GM10248 (cell line): ENCODE measurements at regions not wholly inside any gene's neighbourhood (a gene's known extent, or its start where the extent isn't known, plus 50 kb on each side); places are given as distances from the start of the nearest gene placed in this dataset.
"Not testable (repeated sequence)": the region's sequence is repeated elsewhere in the genome, so short reads cannot be mapped to it uniquely, and the experiment has no call there.

ENCODE experiments used
- CTCF ChIA-PET: fragments of 300-600 bp; sonication (Branson Sonifier 250); formaldehyde crosslinking; extraction: SDS; loops from one replicate; lab custom pipeline; 2021; ENCODE audit warnings: antibody characterized with exemption; lab: Yijun Ruan, JAX
- POLR2A ChIA-PET: fragments of 350-650 bp; sonication (Branson Sonifier 250); formaldehyde crosslinking; extraction: SDS; loops from one replicate; lab custom pipeline; 2020; ENCODE audit warnings: antibody characterized with exemption; lab: Yijun Ruan, JAX
- DNase-seq: peaks from one replicate; pipeline ENCODE4 v3.0.0; 2012; ENCODE audit errors: extremely low spot score
- TF ChIP-seq, protein P1 (sequence below): IDR thresholded peaks from 2 replicates; pipeline ENCODE4 v1.5.1; 2012; ENCODE audit warnings: mild to moderate bottlenecking, low read depth; ENCODE audit errors: extremely low read depth, missing control alignments, control extremely low read depth

DNA sequence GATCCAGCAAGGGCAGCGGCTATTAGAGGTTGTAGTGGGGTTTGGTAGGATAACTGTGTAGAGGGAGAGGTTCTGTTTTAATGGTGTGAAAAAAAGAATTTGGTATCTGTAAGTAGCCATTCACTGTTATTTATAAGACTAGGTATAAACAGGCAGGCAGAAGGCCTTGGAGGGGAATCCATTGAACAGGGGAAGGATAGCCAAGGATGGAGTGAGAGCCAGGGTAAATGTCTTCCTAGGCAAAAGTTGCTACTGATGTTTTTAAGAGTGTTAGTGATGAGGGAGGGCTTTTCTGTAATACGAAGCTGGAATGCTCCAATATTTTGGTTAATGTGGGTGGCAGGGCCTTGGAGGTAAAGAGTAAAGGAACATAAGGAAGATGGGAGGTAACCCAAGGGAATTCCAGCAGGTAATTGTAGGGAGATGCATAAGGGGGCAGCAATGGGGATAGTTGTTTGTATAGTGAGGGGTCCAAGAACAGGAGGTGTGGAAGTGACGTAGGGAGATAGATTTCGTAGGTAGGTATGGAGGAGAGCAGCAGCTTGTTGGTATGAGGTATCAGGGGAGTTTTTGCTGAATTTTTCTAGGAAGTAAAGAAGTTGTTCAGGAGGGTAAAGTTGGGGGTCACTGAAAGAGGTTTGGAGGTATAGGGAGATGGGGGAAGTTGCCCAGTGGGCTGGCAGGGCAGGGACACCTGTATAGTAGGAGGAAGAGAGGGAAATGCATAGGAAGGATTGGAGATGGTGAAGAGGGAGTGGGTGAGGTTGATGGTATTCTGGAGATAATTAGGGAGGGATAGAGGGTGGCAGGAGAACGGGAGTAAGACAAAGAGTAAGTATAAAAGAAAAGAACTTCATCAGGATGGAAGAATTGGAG lies 752.4 kb upstream of the ADGRB3 start:
- TF ChIP-seq, protein P1, sequence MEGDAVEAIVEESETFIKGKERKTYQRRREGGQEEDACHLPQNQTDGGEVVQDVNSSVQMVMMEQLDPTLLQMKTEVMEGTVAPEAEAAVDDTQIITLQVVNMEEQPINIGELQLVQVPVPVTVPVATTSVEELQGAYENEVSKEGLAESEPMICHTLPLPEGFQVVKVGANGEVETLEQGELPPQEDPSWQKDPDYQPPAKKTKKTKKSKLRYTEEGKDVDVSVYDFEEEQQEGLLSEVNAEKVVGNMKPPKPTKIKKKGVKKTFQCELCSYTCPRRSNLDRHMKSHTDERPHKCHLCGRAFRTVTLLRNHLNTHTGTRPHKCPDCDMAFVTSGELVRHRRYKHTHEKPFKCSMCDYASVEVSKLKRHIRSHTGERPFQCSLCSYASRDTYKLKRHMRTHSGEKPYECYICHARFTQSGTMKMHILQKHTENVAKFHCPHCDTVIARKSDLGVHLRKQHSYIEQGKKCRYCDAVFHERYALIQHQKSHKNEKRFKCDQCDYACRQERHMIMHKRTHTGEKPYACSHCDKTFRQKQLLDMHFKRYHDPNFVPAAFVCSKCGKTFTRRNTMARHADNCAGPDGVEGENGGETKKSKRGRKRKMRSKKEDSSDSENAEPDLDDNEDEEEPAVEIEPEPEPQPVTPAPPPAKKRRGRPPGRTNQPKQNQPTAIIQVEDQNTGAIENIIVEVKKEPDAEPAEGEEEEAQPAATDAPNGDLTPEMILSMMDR = no peak
- ChIA-PET POLR2A (no interaction called here), CTCF (interaction anchor here (1.3 kb wide), 1 partner anchor 19 kb away, joined by 3 read pairs; no protein-coding TSS in a partner anchor)
- DNase-seq = no peak

DNA sequence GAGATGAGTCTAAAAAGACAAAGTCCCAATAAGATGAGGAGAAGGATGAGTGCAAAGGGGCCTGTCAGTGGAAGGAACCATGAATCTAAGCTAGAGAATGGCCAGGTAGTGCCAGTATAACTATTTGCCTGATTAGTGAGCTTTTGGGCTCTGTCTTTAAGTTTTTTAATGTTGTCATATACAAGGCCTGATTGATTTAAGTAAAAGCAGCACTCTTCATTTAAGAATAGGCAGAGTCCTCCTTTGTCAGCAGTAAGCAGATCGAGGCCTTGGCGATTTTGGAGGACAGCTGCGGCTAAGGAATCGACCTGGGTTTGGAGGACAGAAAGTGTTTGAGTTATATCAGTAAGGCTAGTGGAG lies 753.4 kb upstream of the ADGRB3 start:
- ChIA-PET CTCF (interaction anchor here (1.2 kb wide), 1 partner anchor 20 kb away, joined by 4 read pairs; no protein-coding TSS in a partner anchor), POLR2A (no interaction called here)
- DNase-seq = no peak
- TF ChIP-seq, protein P1 = no peak

DNA sequence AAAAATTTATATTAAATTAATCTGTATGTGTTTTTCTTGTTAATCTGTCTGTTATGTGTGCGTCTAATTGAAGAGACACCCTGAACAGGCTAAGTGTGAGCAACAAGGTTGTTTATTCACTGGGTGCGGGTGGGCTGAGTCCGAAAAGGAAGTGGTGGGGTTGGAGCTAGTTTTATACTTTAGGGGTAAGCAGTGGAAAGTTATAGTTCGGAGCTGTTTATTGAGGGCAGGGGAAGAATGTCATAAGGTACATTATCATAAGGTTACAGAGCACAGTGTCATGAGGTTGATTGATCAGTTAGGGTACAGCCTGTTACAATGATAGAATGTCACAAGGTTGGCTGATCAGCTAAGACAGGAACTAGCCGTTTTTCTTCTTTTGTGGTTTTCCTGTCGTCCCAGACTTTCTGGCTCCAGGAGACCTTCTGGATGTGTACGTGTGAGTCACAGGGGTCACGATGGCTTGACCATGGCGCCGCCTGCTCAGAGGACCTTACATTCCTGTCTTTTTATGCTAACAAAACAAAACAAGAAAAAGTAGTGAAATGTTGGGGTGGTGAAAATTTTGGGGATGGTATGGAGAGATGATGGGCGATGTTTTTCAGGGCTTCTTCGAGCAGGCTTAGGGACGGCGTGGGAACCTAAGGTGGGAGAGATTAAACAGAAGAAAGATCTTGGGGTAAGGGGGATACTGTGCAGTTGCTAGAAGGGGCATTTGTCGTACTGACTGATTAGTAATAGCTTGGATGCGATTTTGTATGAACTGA lies 754.0 kb upstream of the ADGRB3 start:
- TF ChIP-seq, protein P1 = no peak
- no peak for DNase-seq
- POLR2A ChIA-PET = no interaction called here
- CTCF ChIA-PET = interaction anchor here (1.2 kb wide), 1 partner anchor 21 kb away, joined by 4 read pairs; no protein-coding TSS in a partner anchor

DNA sequence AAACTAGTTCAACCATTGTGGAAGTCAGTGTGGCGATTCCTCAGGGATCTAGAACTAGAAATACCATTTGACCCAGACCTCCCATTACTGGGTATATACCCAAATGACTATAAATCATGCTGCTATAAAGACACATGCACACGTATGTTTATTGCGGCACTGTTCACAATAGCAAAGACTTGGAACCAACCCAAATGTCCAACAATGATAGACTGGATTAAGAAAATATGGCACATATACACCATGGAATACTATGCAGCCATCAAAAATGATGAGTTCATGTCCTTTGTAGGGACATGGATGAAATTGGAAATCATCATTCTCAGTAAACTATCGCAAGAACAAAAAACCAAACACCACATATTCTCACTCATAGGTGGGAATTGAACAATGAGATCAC lies 754.7 kb upstream of the ADGRB3 start:
- DNase-seq, CTCF ChIA-PET, POLR2A ChIA-PET: not testable (repeated sequence)

DNA sequence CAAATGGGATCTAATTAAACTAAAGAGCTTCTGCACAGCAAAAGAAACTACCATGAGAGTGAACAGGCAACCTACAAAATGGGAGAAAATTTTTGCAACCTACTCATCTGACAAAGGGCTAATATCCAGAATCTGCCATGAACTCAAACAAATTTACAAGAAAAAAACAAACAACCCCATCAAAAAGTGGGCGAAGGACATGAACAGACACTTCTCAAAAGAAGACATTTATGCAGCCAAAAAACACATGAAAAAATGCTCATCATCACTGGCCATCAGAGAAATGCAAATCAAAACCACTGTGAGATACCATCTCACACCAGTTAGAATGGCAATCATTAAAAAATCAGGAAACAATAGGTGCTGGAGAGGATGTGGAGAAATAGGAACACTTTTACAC lies 755.2 kb upstream of the ADGRB3 start:
- CTCF ChIA-PET, POLR2A ChIA-PET, DNase-seq: not testable (repeated sequence)

DNA sequence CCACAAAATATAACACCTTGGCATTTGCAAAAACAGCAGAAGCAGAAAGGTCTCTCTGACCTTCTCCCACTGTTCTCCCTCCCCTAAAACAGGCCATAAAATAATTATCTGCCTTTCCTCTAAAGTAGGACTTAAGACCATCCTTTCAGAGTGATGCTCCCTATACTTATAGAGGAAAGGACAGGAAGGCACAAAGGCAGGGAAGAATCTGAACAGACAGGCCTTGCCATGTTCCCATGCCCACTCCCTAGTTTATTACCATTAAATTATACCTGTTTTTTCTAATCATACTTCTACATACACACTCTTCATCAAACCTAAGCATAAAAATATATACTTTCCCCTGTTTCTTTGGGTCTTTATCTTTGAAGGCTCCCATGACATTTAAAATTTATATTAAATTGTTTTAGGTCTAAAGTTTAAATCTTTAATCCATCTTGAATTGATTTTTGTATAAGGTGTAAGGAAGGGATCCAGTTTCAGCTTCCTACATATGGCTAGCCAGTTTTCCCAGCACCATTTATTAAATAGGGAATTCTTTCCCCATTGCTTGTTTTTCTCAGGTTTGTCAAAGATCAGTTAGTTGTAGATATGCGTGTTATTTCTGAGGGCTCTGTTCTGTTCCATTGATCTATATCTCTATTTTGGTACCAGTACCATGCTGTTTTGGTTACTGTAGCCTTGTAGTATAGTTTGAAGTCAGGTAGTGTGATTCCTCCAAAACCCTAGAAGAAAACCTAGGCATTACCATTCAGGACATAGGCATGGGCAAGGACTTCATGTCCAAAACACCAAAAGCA lies 755.8 kb upstream of the ADGRB3 start:
- CTCF ChIA-PET, DNase-seq, POLR2A ChIA-PET: not testable (repeated sequence)

DNA sequence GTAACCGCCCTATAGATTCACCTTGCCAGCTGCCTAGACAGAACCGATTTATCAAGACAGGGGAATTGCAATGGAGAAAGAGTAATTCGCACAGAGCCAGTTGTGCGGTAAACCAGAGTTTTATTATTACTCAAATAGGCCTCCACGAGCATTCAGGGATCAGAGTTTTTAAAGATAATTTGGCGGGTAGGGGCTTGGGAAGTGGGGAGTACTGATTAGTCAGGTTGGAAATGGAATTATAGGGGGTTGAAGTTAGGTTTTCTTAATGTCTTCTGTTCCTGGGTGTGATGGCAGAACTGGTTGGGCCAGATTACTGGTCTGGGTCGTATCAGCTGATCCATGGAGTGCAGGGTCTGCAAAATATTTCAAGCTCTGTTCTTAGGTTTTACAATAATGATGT lies 756.9 kb upstream of the ADGRB3 start:
- CTCF ChIA-PET, POLR2A ChIA-PET, DNase-seq: not testable (repeated sequence)

DNA sequence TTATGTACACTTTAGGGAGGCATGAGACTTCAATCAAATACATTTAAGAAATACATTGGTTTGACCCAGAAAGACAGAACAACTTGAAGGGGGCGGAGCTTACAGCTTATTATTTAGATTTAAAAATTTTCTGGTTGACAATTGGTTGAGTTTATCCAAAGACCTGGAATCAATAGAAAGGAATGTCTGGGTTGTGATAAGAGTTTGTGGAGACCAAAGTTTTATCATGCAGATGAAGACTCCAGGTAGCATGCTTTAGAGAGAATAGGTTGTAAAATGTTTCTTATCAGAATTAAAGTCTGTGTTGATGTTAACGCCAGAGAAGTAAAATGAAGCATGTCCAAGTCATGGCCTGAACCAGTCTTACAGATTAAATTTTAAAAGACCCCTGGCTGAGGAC lies 757.8 kb upstream of the ADGRB3 start:
- CTCF ChIA-PET = no interaction called here
- POLR2A ChIA-PET = no interaction called here

More for the DNA sequence above, 757.8 kb upstream of the ADGRB3 start:
- no peak for DNase-seq
- TF ChIP-seq, protein P1 = no peak
